NOMO-1 treated with DMSO at 0.1 percent for 48 hours (cell line): ENCODE measurements at regions not wholly inside any gene's neighbourhood (a gene's known extent, or its start where the extent isn't known, plus 50 kb on each side); places are given as distances from the start of the nearest gene placed in this dataset.
"Not testable (repeated sequence)": the region's sequence is repeated elsewhere in the genome, so short reads cannot be mapped to it uniquely, and the experiment has no call there.

ENCODE experiments used
- DNase-seq: peaks from one replicate; lab custom pipeline; 2025; ENCODE audit not compliant: unreplicated experiment; lab: John Stamatoyannopoulos, UW

GRCh38 chr11:129698212-129698611 is 117.4 kb upstream of the TMEM45B start:
- DNase-seq = peak; percentile 38

DNA sequence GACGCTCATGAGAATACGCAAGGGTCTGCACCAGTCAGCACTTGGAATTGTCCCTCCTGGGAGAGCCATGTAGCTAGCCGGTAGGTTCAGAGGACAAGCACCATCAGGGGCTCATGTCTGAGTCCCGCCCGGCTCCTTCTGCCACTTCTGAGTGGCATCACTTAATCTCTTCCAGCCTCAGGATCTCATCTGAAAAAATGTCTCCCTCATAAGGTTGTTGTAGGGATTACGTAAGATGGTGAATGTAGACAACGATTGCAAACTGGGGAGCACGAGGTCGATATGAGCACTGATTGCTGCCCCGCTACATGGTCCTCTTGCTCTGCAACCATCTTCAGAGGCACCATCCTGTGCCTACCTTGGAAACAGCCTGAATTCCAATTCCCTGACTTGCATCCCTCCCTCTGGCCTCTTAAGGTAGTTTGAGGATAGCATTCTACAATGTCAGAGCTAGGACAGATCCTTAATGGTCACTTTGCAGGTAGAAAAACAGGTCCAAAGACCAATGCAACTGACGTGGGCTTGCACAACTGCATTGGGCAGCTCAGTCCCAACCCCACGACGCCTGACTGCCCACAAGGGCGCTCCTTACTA is 115.8 kb upstream of the TMEM45B start:
- no peak for DNase-seq

DNA sequence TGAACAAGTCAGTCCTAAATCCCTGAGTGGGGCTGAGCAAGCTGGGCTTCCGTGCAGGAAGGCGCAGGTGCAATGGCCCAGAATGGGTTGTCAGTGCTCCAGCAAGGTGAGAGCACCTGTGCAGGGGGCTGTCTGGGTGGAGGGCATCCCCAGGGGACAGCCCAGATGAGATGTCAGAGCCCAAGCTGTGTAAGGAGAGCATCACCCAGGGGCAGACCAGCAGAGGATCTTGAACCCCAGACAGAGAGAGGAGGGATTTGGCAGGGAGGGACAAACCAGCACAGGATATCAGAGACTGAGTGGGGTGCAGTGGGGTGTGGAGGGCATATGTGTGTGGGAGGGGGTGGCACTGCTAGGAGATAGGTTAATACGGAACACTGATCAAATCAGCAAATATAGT is 114.9 kb upstream of the TMEM45B start:
- DNase-seq = no peak

GRCh38 chr11:129701706-129702105 is 113.9 kb upstream of the TMEM45B start:
- no peak for DNase-seq

GRCh38 chr11:129702410-129703398 is 112.9 kb upstream of the TMEM45B start:
- no peak for DNase-seq

DNA sequence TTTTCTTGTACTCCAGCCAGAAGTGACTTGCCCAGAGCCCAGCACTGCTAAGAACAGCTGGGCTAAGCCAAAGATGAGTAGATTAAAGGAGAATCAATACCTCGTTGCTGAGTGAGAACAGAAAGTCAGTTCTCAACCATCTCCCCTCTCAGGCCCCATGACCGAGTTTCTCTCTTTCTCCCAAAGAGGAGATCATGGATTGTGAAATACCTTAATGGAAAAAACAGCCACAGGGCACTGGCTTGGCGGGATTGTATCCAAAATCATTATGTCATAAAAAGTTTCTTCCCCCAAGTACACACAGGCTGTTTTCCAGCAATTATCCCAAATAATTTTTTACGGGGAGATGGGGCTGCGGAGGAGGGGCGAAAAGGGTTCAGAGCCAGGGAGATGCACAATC is 111.8 kb upstream of the TMEM45B start:
- no peak for DNase-seq

DNA sequence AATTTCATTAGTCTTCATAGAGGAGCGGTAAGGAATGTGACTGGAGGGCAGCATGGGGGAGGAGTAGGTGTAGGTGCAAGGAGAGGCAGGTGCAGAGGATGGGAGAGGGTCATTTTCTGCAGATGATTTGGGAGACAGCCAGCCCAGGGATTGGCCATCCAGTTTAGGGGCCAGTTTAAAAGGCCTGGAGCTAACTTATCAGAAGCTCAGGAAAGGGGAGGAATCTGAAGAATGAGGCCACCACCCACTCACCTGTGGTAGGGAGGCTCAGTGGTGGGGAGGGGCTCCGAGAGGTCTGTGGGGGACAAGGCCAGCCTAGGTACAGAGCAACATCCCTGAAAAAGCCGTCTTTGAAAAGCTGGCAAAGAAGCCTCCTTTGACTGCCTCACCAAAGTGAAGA is 110.8 kb upstream of the TMEM45B start:
- DNase-seq = no peak

DNA sequence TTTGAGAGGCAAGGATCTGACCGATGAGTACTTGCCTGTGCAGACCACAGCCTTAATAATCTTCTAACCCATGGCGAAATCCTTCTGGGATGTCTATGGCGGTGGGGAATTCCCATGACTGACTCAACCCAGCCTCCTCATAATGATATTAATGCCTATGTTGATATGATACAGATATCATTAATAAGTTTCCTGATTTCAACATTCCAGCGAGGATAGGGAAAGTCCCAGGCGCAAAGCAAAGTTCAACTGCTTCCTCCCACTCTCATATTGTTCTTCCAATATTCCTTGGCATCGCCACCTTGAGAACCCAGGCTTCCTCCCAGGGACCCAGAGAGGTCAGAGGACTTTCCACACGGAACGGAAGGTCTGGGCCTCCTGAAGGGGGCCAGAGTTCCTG is 110.3 kb upstream of the TMEM45B start:
- no peak for DNase-seq

DNA sequence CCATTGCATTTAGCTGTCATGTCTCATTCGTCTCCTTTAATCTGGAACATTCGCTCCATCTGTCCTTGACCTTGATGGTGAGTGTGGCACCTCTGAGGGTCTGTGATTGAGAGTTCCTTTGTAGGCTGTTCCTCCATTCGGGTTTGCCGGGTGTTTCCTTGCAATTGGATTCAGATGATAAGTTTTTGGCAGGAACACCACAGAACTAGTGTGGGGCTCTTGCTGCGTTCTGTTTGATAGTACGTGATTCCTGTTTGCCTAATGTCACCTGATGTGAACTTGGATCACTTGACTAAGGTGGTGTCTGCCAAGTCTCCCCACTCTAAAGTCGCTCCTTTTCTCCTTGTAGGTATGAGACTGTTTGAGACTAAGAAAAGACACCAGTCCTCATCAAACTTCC is 109.7 kb upstream of the TMEM45B start:
- no peak for DNase-seq

DNA sequence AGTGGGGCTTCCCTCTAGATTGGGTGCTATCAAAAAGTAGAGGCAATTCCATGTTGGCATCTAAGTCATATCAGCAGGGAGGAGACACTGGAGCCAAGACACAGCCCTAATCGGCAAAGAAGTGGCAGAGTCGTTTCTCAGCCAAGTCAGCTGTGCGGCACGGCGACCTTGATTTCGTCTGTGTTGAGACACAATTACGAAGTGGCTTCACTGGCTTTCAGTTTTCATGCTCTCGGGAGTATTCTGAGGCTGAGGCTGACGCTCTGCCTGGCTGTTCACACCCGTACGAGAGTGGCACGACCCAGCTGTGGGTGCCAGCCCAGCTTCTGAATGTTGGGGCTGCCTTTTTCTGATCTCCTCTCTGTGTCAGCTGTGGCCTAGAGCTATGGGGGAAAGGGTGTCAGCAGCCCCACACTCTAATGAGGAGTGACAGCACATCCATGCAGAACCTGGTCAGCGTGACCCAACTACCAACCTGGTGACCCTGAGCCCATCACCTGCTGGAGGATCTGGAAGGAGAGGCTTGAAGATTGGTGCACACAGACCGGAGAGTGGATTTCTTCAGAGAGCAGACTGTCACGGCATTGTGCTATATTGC is 105.7 kb upstream of the TMEM45B start:
- DNase-seq = no peak

GRCh38 chr11:129710423-129710822 is 105.2 kb upstream of the TMEM45B start:
- no peak for DNase-seq

DNA sequence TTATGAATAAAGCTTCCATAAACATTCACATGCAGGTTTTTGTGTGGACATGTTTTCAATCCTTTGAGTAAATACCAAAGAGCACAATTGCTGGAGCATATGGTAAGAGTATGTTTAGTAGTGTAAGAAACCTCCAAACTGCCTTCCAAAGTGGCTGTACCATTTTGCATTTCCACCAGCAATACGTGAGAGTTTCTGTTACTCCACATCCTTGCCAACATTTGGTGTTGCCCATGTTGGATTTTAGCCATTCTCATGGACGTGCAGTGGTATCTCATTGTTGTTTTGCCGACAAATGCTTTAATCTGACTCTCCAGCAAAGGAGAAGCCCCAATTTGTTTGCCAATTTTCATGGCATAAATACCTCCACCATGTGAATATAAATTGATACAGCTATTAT is 103.9 kb upstream of the TMEM45B start:
- no peak for DNase-seq

- not testable (repeated sequence) for DNase-seq
Measured at GRCh38 chr11:129712486-129713240, 103.0 kb upstream of the TMEM45B start.

DNA sequence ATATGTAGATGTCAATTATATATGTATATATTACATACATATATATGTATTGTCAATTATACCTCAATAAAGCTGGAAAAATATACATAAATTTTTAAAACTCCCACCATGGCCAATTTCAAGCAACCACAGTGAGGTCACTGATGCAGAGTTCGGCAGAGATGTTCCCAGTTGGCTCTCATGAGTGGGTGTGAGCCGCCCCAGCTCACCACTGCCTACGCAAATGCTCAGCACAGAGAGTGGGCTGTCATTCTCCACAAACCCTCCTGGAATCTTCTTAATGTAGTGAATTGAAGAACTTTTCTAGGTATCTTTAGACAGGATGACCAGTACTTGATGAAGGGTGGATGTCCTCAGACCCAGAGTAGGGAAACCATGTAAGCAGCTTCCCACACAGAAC is 96.6 kb upstream of the TMEM45B start:
- DNase-seq = no peak

GRCh38 chr11:129720156-129720555 is 95.5 kb upstream of the TMEM45B start:
- DNase-seq = no peak

DNA sequence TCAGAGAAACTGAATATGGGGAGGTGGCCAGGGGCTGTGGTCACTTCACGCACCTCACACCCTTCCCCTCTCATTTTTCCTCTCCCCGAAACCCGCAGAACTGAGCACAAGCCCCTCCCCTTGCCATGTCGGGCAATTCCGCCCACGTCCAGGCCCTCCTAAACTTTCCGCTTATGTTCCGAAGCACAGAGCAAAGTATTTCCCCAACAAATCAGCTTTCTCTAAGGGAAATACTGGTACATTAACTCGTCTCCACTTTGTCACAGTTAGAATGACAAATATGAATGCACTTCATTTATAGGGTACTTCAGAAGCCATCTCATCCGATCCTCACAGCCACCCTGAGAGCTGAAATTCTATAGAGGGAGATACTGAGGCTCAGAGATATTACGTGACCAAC is 94.7 kb upstream of the TMEM45B start:
- no peak for DNase-seq

DNA sequence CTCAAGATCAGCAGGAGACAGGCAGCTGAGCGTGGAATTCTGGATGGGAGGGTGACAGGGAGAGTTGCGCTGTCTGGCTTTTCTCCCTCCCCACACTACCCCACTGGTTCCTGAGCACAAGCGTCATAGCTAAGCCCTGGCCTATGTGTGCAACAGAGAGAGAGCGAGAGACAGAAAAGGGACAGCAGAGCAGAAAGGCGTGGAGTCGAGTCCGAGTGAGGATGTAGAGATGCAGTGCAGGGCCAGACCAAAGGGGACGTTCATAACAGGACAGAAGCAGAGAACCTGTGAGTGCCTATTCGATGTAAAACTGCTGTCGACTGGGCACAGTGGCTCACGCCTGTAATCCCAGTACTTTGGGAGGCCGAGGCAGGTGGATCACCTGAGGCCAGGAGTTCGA is 94.0 kb upstream of the TMEM45B start:
- DNase-seq = no peak

DNA sequence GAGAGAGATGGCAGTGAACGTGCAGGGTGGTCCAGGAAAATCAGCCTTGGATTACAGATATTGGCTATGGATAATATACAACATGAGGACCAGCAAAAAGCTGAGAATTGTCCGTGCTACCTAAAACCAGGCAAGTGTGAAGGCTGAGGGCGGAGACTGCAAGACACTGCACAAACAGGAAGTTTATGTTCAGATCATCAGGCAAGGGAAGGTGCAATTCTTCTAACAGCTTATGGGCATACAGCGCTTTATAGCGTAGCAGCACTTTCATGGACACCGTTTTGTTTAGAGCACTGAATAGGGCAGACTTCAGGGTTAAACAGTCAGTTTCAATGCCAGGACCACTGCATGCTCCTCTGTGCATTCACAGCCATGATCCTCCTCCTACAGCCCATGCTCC is 93.1 kb upstream of the TMEM45B start:
- DNase-seq = no peak

- DNase-seq = no peak
Measured at GRCh38 chr11:129723146-129723760, 92.4 kb upstream of the TMEM45B start.

- no peak for DNase-seq
Measured at GRCh38 chr11:129723761-129724162, 91.9 kb upstream of the TMEM45B start.

GRCh38 chr11:129724866-129725265 is 90.8 kb upstream of the TMEM45B start:
- DNase-seq = no peak
